AG10803 (cell line): ENCODE measurements at regions not wholly inside any gene's neighbourhood (a gene's known extent, or its start where the extent isn't known, plus 50 kb on each side); places are given as distances from the start of the nearest gene placed in this dataset.

ENCODE experiments used
- DNase-seq: peaks from one replicate; pipeline ENCODE4 v3.0.0; 2010; ENCODE audit warnings: low read depth
- H3K4me3 ChIP-seq: 2 replicates; pipeline ENCODE4 v1.5.1; 2011; ENCODE audit warnings: mild to moderate bottlenecking, low read length, control low read depth
- TF ChIP-seq, protein P1 (sequence below): conservative IDR thresholded peaks from 2 replicates; pipeline ENCODE4 v1.5.1; 2011; ENCODE audit warnings: mild to moderate bottlenecking, low read length, control low read depth, inconsistent platforms

DNA sequence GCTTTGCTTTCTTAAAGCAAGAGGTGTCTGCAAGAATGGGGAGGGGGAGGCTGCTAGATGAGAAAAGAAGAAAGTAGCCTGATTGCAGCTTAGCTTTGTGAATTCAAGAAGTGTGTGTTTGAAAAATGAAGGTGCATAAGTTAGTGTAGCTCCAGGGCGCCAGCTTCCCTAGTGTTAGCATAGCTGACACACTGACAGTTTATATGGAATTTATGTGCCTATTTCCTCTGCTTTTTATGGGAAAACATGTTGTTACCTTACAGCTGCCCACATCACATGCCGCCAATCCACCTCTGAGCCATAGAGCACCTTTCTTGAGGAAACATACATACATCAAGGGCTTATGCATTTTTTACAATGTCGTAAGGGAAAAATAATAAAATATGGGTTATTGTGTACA, 536.4 kb upstream of the PIK3C3 start:
- no peak for DNase-seq
- TF ChIP-seq, protein P1, sequence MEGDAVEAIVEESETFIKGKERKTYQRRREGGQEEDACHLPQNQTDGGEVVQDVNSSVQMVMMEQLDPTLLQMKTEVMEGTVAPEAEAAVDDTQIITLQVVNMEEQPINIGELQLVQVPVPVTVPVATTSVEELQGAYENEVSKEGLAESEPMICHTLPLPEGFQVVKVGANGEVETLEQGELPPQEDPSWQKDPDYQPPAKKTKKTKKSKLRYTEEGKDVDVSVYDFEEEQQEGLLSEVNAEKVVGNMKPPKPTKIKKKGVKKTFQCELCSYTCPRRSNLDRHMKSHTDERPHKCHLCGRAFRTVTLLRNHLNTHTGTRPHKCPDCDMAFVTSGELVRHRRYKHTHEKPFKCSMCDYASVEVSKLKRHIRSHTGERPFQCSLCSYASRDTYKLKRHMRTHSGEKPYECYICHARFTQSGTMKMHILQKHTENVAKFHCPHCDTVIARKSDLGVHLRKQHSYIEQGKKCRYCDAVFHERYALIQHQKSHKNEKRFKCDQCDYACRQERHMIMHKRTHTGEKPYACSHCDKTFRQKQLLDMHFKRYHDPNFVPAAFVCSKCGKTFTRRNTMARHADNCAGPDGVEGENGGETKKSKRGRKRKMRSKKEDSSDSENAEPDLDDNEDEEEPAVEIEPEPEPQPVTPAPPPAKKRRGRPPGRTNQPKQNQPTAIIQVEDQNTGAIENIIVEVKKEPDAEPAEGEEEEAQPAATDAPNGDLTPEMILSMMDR = no peak
- no peak overlapping the region for H3K4me3 ChIP-seq

DNA sequence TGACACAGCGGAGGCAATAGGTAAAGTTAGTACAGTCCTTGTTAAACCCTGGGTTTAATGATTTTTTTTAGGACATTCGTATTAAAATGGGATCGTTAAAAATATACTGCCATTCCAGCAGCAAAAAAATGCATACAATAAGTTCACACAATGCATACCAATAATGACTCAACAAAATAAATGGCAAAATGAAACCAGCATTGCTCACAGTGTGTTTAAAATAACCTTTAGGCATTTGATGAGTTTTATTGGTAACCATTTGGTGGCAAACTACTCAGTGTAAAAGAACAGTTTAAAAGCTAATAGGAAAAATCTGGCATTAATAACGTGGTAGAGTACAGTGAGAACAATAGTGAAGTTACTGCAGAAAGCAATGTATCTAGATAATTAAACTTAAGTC, 539.0 kb upstream of the PIK3C3 start:
- H3K4me3 ChIP-seq = no peak overlapping the region
- TF ChIP-seq, protein P1 = no peak
- no peak for DNase-seq

DNA sequence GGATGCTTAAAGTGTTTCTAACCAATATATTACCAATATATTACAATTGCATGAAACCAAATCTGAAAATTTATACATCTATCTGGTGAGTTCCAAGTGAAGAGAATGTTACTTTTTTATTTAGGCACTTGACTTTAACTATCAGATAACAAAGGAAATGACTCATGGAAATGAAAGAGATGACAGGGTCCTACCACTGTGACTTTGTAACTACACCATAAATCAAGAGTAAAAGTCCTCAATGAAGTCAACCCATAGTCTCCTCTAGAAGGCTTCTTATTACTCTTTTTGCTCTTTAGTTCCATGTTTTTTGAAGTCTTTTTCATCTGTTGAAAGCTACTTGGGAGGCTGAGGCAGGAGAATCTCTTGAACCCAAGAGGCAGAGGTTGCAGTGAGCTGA, 545.0 kb upstream of the PIK3C3 start:
- TF ChIP-seq, protein P1 = no peak
- no peak overlapping the region for H3K4me3 ChIP-seq
- no peak for DNase-seq

DNA sequence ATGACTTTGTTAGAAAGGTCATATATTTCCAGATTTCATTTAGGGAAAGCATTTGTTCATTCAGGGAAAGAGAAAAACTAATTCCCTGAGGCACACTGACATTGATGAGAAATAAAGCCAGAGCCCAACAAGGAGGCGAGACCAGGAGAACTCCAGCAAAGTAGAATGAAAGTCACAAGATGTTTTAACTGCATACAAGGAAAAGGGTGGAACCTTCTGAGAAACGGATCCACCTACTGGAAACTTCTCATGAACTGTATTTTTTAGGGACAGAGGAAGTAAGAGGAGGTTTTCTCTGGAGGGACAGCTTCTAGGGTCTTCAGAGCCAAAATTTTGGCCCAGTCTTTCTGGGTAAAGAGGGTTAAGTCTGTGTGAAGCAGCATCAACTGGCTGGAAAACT, 548.2 kb upstream of the PIK3C3 start:
- H3K4me3 ChIP-seq = no peak overlapping the region
- no peak for DNase-seq
- TF ChIP-seq, protein P1 = no peak

DNA sequence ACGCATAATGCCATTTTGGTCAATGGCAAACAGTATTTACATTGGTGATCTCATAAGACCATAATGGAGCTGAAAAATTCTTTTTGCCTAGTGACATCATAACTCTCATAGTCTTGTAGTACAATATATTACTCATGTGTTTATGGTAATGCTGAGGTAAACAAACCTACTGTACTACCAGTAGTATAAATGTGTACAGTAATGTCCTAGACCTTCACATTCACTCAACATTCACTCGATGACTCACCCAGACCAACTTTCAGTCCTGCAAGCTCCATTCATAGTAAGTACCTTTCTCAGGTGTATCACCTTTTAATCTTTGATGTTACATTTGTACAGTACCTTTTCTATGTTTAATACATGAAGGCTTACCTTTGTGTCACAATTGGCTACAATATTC, 558.2 kb upstream of the PIK3C3 start:
- TF ChIP-seq, protein P1 = no peak
- no peak overlapping the region for H3K4me3 ChIP-seq
- DNase-seq = no peak

DNA sequence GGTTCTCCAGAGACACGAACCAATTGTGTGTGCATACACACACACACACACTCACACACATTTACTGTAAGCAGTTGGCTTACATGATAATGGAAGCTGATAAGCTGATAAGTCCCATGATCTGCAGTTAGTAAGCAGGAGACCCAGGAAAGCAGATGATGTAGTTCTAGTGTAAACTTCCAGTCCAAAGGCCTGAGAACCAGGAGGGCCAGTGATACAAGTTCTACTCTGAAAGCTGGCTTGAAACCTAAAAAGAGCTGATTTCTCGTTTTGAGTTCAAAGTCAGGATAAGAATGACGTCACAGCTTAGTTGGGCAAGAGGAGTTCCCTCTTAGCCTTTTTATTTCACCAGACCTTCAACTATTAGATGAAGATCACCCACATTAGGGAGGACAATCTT, 558.8 kb upstream of the PIK3C3 start:
- H3K4me3 ChIP-seq = no peak overlapping the region
- DNase-seq = no peak
- TF ChIP-seq, protein P1 = no peak

DNA sequence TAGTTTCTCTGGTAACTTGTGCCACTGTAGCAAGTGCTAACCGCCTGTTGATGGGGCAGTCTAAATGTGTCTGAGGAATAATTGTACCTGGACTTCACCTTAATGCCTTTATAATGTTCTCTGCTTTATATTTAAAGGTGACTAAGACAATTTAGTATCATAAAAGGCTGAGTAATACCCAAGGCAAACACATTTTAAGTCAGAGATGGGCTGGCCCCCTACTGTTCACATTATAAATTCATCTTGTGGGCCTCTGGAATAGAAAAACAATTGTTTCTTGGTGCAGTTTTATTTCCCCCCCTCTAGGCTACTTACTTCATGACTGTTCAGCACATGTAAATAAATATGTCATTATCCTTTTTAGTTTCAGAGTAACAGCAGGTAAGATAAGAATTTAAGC, 559.3 kb upstream of the PIK3C3 start:
- H3K4me3 ChIP-seq = no peak overlapping the region
- no peak for DNase-seq
- TF ChIP-seq, protein P1 = no peak
